ENCODE measurements at regions not wholly inside any gene's neighbourhood (a gene's known extent, or its start where the extent isn't known, plus 50 kb on each side); places are given as distances from the start of the nearest gene placed in this dataset.

DNA sequence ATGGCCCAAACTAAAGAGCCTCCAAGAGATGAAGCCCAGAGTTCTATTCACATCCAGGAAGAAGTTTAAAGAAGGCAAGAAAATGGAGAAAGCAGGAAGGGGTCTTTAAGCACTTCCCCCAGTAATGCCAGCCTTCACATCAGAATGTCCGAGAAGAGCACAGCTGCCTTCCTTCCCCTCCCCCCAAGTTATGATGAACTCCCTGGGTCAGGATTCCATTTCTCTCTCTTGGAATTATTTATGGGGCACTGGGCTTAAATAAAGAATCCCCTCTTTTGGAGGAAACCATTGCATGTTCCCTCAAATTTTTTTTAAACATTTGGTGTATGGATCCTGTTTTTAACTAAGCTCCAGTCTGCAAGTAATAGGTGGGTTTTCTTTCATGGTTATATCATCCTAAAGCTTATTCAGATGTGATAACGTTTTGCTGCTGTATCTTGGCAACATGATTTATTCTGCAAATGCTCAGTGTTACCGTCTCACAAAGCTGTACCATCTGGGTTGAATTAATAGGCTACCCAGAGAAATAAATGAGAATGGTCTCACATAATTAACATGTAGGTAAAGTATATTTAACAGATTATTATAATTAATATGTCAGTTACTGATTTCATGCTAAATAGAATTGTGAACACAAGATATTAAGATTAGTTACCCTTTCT, 160.9 kb upstream of the TOX3 start:
- DNase-seq (ENCODE audit: low spot score): no peak
- Mint-ChIP-seq H3K36me3 (ENCODE audit: low read depth) (no peaks in the 10 kb centered on the region), H3K9me3 (ENCODE audit: low read depth) (no peaks in the 10 kb centered on the region), H3K27ac (ENCODE audit: unreplicated experiment) (no peak overlapping the region), H3K27me3 (ENCODE audit: low read depth) (peaks cover 13% of the 10 kb centered on the region), H3K4me1 (ENCODE audit: low read depth) (no peaks in the 10 kb centered on the region), H3K4me3 (ENCODE audit: unreplicated experiment) (no peak overlapping the region)
- TF ChIP-seq, protein P1, sequence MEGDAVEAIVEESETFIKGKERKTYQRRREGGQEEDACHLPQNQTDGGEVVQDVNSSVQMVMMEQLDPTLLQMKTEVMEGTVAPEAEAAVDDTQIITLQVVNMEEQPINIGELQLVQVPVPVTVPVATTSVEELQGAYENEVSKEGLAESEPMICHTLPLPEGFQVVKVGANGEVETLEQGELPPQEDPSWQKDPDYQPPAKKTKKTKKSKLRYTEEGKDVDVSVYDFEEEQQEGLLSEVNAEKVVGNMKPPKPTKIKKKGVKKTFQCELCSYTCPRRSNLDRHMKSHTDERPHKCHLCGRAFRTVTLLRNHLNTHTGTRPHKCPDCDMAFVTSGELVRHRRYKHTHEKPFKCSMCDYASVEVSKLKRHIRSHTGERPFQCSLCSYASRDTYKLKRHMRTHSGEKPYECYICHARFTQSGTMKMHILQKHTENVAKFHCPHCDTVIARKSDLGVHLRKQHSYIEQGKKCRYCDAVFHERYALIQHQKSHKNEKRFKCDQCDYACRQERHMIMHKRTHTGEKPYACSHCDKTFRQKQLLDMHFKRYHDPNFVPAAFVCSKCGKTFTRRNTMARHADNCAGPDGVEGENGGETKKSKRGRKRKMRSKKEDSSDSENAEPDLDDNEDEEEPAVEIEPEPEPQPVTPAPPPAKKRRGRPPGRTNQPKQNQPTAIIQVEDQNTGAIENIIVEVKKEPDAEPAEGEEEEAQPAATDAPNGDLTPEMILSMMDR (IDR thresholded peaks at IDR 0.05): no peak

DNA sequence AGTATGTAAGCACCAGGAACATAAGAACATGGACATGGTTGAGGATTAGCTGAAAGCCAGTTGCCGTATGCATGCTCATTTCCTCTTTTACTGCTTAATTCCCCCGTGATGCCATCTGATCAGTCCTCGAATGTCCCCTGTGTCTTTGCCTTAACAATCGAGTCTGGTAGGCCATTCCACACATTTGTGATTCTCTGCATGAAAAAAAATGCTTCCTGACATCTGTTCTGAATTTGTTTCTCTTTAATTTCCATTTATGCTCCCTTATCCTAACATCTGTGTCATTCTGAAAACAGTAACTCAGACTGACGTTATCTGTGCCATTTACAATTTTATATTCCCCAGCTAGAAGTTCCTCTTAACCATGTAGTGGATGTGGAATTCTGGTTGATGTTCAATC, 158.2 kb upstream of the TOX3 start:
- Mint-ChIP-seq H3K4me1 (ENCODE audit: low read depth) (no peaks in the 10 kb centered on the region), H3K27me3 (ENCODE audit: low read depth) (peaks cover 13% of the 10 kb centered on the region), H3K27ac (ENCODE audit: unreplicated experiment) (no peak overlapping the region), H3K36me3 (ENCODE audit: low read depth) (no peaks in the 10 kb centered on the region), H3K4me3 (ENCODE audit: unreplicated experiment) (no peak overlapping the region), H3K9me3 (ENCODE audit: low read depth) (peaks cover 2% of the 10 kb centered on the region)
- no peak for DNase-seq (ENCODE audit: low spot score)
- TF ChIP-seq, protein P1 (IDR thresholded peaks at IDR 0.05): no peak

DNA sequence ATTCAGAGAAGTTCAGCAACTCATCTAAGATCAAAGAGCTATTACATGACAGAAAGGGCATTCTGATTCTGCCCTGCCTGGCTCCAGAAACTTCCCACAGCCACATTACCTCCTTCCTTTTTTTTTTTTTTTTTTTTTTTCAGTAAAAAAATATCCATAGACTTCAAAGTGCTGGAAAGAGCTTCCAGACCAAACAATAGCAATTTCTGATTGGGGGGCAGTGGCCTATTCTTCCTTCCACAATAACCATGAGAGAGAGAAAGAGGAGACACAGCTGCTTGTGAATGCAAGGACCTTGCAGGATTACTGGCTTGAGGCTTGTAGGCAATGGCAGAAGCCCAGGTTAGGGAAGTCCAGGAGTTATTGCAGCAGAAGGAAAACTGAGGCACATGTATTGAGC, 151.0 kb upstream of the TOX3 start:
- H3K36me3 Mint-ChIP-seq (ENCODE audit: low read depth): no peaks in the 10 kb centered on the region
- no peak overlapping the region for H3K27ac Mint-ChIP-seq (ENCODE audit: unreplicated experiment)
- TF ChIP-seq, protein P1 (IDR thresholded peaks at IDR 0.05): no peak
- peaks cover 21% of the 10 kb centered on the region for H3K9me3 Mint-ChIP-seq (ENCODE audit: low read depth)
- DNase-seq (ENCODE audit: low spot score): no peak
- no peak overlapping the region for H3K4me3 Mint-ChIP-seq (ENCODE audit: unreplicated experiment)
- no peaks in the 10 kb centered on the region for H3K27me3 Mint-ChIP-seq (ENCODE audit: low read depth)
- H3K4me1 Mint-ChIP-seq (ENCODE audit: low read depth): no peaks in the 10 kb centered on the region

DNA sequence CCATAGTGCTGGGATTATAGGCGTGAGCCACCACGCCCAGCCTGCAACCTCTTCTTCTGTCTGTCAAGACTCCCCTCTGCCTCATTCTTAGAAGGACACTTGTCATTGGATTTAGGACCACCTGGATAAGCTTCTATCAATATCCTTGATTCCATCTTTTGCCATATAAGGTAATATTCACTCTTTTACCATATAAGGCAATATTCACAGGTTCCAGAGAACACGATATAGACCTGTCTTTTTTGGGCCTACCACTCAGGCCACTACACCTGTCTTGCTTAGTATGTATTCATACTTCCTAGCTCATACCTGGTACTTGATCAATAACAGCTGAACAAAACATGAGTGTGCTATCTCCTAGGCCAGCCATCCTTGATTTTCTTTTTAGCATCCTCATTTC, 149.2 kb upstream of the TOX3 start:
- Mint-ChIP-seq H3K9me3 (ENCODE audit: low read depth) (peaks cover 32% of the 10 kb centered on the region), H3K27ac (ENCODE audit: unreplicated experiment) (no peak overlapping the region)
- no peak for DNase-seq (ENCODE audit: low spot score)

GRCh38 chr16:52690468-52690867, 143.5 kb upstream of the TOX3 start:
- H3K27me3 Mint-ChIP-seq (ENCODE audit: low read depth): peaks cover 2% of the 10 kb centered on the region
- H3K27ac Mint-ChIP-seq (ENCODE audit: unreplicated experiment): no peak overlapping the region
- TF ChIP-seq, protein P1 (IDR thresholded peaks at IDR 0.05): no peak
- H3K9me3 Mint-ChIP-seq (ENCODE audit: low read depth): peaks cover 33% of the 10 kb centered on the region
- no peak overlapping the region for H3K4me3 Mint-ChIP-seq (ENCODE audit: unreplicated experiment)
- no peaks in the 10 kb centered on the region for H3K4me1 Mint-ChIP-seq (ENCODE audit: low read depth)
- no peak for DNase-seq (ENCODE audit: low spot score)
- peaks cover 1% of the 10 kb centered on the region for H3K36me3 Mint-ChIP-seq (ENCODE audit: low read depth)

More for the DNA sequence above, 149.2 kb upstream of the TOX3 start:
- TF ChIP-seq, protein P1 (IDR thresholded peaks at IDR 0.05): no peak
- no peaks in the 10 kb centered on the region for H3K4me1 Mint-ChIP-seq (ENCODE audit: low read depth)
- no peaks in the 10 kb centered on the region for H3K36me3 Mint-ChIP-seq (ENCODE audit: low read depth)
- no peak overlapping the region for H3K4me3 Mint-ChIP-seq (ENCODE audit: unreplicated experiment)
- H3K27me3 Mint-ChIP-seq (ENCODE audit: low read depth): no peaks in the 10 kb centered on the region

Data from chondrocyte (in vitro differentiated cells).